ENCODE measurements at regions not wholly inside any gene's neighbourhood (a gene's known extent, or its start where the extent isn't known, plus 50 kb on each side); places are given as distances from the start of the nearest gene placed in this dataset.
A peak's percentile ranks its signal among the peaks of the same experiment; 100 is the strongest.

- H3K4me3 ChIP-seq: no peak overlapping the region
- no peaks in the 10 kb centered on the region for H3K27me3 ChIP-seq
- H3K9me3 ChIP-seq: peaks cover 0 to 12% of the 10 kb centered on the region in 2 donors
- H3K36me3 ChIP-seq: no peaks in the 10 kb centered on the region
- TF ChIP-seq CTCF (IDR thresholded peaks at IDR 0.05): no peak
- no peaks in the 10 kb centered on the region for H3K4me1 ChIP-seq
- DNase-seq (ENCODE audit: low spot score): no peak
- no peak overlapping the region for H3K27ac ChIP-seq
These were observed 1274.0 kb upstream of the CELF2 start for GRCh38 chr10:9743639-9744038.

- Histone ChIP-seq H3K9me3 (peaks cover 0 to 12% of the 10 kb centered on the region in 2 donors), H3K36me3 (no peaks in the 10 kb centered on the region), H3K27me3 (no peaks in the 10 kb centered on the region), H3K4me3 (no peak overlapping the region), H3K4me1 (no peaks in the 10 kb centered on the region), H3K27ac (no peak overlapping the region)
- DNase-seq (ENCODE audit: low spot score): no peak
- no peak for TF ChIP-seq CTCF (IDR thresholded peaks at IDR 0.05)
These were observed 1272.5 kb upstream of the CELF2 start for GRCh38 chr10:9745158-9745557.

- Histone ChIP-seq H3K27me3 (no peaks in the 10 kb centered on the region), H3K36me3 (no peaks in the 10 kb centered on the region), H3K27ac (no peak overlapping the region), H3K4me3 (no peak overlapping the region), H3K4me1 (no peaks in the 10 kb centered on the region), H3K9me3 (no peaks in the 10 kb centered on the region)
- TF ChIP-seq CTCF (IDR thresholded peaks at IDR 0.05): no peak
- no peak for DNase-seq (ENCODE audit: low spot score)
These were observed 1260.5 kb upstream of the CELF2 start for GRCh38 chr10:9757176-9757575.

GRCh38 chr10:9759596-9759995 is 1258.1 kb upstream of the CELF2 start:
- no peak for DNase-seq (ENCODE audit: low spot score)

GRCh38 chr10:9762966-9763656 is 1254.6 kb upstream of the CELF2 start:
- Histone ChIP-seq H3K4me3 (no peak overlapping the region), H3K9me3 (no peaks in the 10 kb centered on the region), H3K4me1 (no peaks in the 10 kb centered on the region), H3K27me3 (no peaks in the 10 kb centered on the region), H3K27ac (peak overlapping the region in 1 of 2 donors; percentile 25), H3K36me3 (no peaks in the 10 kb centered on the region)
- no peak for DNase-seq (ENCODE audit: low spot score)
- no peak for TF ChIP-seq CTCF (IDR thresholded peaks at IDR 0.05)

More at GRCh38 chr10:9759596-9759995, 1258.1 kb upstream of the CELF2 start:
- Histone ChIP-seq H3K9me3 (no peaks in the 10 kb centered on the region), H3K36me3 (no peaks in the 10 kb centered on the region), H3K27me3 (no peaks in the 10 kb centered on the region), H3K4me3 (no peak overlapping the region), H3K4me1 (no peaks in the 10 kb centered on the region), H3K27ac (no peak overlapping the region)
- TF ChIP-seq CTCF (IDR thresholded peaks at IDR 0.05): no peak

GRCh38 chr10:9766762-9767161 is 1250.9 kb upstream of the CELF2 start:
- Histone ChIP-seq H3K4me1 (no peaks in the 10 kb centered on the region), H3K9me3 (peaks cover 0 to 3% of the 10 kb centered on the region in 2 donors), H3K4me3 (no peak overlapping the region), H3K27ac (no peak overlapping the region), H3K27me3 (no peaks in the 10 kb centered on the region), H3K36me3 (no peaks in the 10 kb centered on the region)
- no peak for DNase-seq (ENCODE audit: low spot score)
- TF ChIP-seq CTCF (IDR thresholded peaks at IDR 0.05): no peak

All from right atrium auricular region (tissue), 2 donors.